Upper lobe of left lung (tissue), 6 donors: ENCODE measurements at regions not wholly inside any gene's neighbourhood (a gene's known extent, or its start where the extent isn't known, plus 50 kb on each side); places are given as distances from the start of the nearest gene placed in this dataset.
"Not testable (repeated sequence)": the region's sequence is repeated elsewhere in the genome, so short reads cannot be mapped to it uniquely, and the experiment has no call there.

Experiments
- ATAC-seq, 2 donors: fragments of 200-7000 bp; cut with Tn5 transposase; one replicate each; pipeline ENCODE4 v1.9.1; 2022; ENCODE audit warnings: mild to moderate bottlenecking in 2 of 2, moderate library complexity in 2 of 2; ENCODE audit not compliant: low FRiP score in 2 of 2
- DNase-seq, 2 donors: peaks; one replicate each; pipeline ENCODE4 v3.0.0-alpha.2; 2019 to 2020
- H3K27ac ChIP-seq, 4 donors: fragments of 200-600 bp; sonication (generic); one replicate each; pipeline ENCODE4 v1.5.1; 2016 to 2019
- H3K27me3 ChIP-seq, 4 donors: fragments of 200-600 bp; sonication (generic); one replicate each; pipeline ENCODE4 v1.5.1; 2017 to 2019
- H3K36me3 ChIP-seq, 4 donors: fragments of 200-600 bp; sonication (generic); one replicate each; pipeline ENCODE4 v1.5.1; 2016 to 2019
- H3K4me1 ChIP-seq, 4 donors: fragments of 200-600 bp; sonication (generic); one replicate each; pipeline ENCODE4 v1.5.1; 2018 to 2019
- H3K4me3 ChIP-seq, 4 donors: fragments of 200-600 bp; sonication (generic); one replicate each; pipeline ENCODE4 v1.5.1; 2017 to 2019; ENCODE audit warnings: mild to moderate bottlenecking in 2 of 4, moderate library complexity in 1 of 4
- H3K9me3 ChIP-seq, 4 donors: fragments of 200-600 bp; sonication (generic); one replicate each; pipeline ENCODE4 v1.5.1; 2018 to 2019
- CTCF ChIP-seq, 6 experiments: fragments of 450-650 bp in 4 of 6; fragments of 200-600 bp in 2 of 6; sonication (generic) in 2 of 6; IDR thresholded peaks; one replicate each; pipeline ENCODE4 v1.5.1; 2016 to 2019; ENCODE audit warnings: antibody characterized with exemption in 6 of 6
- EP300 ChIP-seq, 4 donors: sonication (generic); formaldehyde crosslinking; IDR thresholded peaks; one replicate each; pipeline ENCODE4 v1.5.1; 2017; ENCODE audit warnings: antibody characterized with exemption in 4 of 4, control low read depth in 2 of 4
- POLR2A ChIP-seq, 4 donors: fragments of 450-650 bp; IDR thresholded peaks; one replicate each; pipeline ENCODE4 v1.5.1; 2016 to 2017; ENCODE audit warnings: antibody characterized with exemption in 4 of 4, mild to moderate bottlenecking in 2 of 4
- POLR2AphosphoS5 ChIP-seq, 2 donors: sonication (generic); formaldehyde crosslinking; IDR thresholded peaks; one replicate each; pipeline ENCODE4 v1.5.1; 2017; ENCODE audit warnings: antibody characterized with exemption in 2 of 2
- WGBS, 2 donors: methylation state at CpG; one replicate each; pipeline ENCODE4 v1.1.5; 2017 to 2018; 5-methylcytosine and 5-hydroxymethylcytosine counted together
- donor health status: DM: no; HTN: no; CAD: no; lungs with moderate emphysema.
- donor health status: DM: no; HTN: yes; CAD: no; lungs with severe emphysema.

- H3K4me3 ChIP-seq, H3K27ac ChIP-seq, H3K4me1 ChIP-seq, H3K27me3 ChIP-seq, H3K9me3 ChIP-seq, H3K36me3 ChIP-seq, DNase-seq, ATAC-seq: not testable (repeated sequence)
- WGBS, 2 donors, result 82 to 88% methylated on average over 4 of the region's 4 CpGs
Observed at GRCh38 chr17:6373599-6373998, 61.3 kb downstream of the AIPL1 start.

GRCh38 chr17:6366221-6366666 is 68.7 kb downstream of the AIPL1 start:
- ATAC-seq (no peak), DNase-seq (no peak)
- Histone ChIP-seq H3K36me3 (no peaks in the 10 kb centered on the region), H3K4me3 (no peak overlapping the region), H3K27ac (no peak overlapping the region), H3K27me3 (no peaks in the 10 kb centered on the region), H3K9me3 (no peaks in the 10 kb centered on the region), H3K4me1 (peaks cover 0 to under 1% (median 0%) of the 10 kb centered on the region in 4 donors)
- TF ChIP-seq CTCF (IDR thresholded peaks at IDR 0.05) (no peak), POLR2AphosphoS5 (IDR thresholded peaks at IDR 0.05) (no peak), POLR2A (IDR thresholded peaks at IDR 0.05) (no peak), EP300 (IDR thresholded peaks at IDR 0.05) (no peak)
- 60 to 91% methylated on average over 2 of the region's 2 CpGs for WGBS, 2 donors

DNA sequence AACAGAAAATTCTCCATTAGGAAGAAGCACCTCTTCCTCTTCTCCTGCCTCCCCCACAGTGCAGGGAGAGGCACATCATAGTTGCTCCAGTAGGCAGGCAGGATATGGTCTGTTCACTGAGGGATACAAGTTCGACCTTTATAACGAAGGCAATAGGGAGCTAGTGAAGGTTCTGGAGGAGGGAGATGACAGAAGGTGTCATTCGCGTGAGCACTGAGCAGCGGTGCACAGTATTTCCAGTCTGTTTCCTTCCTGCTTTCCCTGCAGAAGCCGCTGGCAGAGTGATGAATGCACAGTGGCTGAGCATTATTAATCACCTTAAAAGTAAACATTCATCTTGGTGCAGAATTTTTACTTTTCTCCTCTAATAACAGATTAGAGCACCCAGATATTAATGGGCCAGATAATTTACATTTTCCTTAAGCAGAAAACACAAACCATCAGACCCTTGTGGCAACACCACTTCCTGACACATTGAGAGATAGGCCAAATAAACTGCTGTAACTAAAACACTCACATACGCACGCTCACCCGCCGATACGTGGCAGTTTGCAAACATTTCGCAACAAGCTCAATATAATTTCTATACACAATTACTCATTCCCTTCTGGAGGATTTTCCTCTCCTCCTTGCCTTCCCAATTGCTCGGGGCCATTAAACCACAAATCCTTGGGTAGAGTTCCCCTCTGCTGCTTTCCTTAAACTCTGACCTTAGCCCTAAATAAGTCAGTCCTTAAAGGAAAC is 69.5 kb downstream of the AIPL1 start:
- no peak for DNase-seq
- no peak overlapping the region for H3K4me3 ChIP-seq
- no peak for ATAC-seq
- H3K9me3 ChIP-seq, result no peaks in the 10 kb centered on the region
- peaks cover 0 to 3% (median 0%) of the 10 kb centered on the region in 4 donors for H3K4me1 ChIP-seq
- no peak overlapping the region for H3K27ac ChIP-seq
- WGBS, 2 donors, result 20 to 26% methylated on average over 13 of the region's 13 CpGs
- no peak for TF ChIP-seq CTCF (IDR thresholded peaks at IDR 0.05)
- TF ChIP-seq POLR2A (IDR thresholded peaks at IDR 0.05), result no peak
- no peak for TF ChIP-seq EP300 (IDR thresholded peaks at IDR 0.05)
- TF ChIP-seq POLR2AphosphoS5 (IDR thresholded peaks at IDR 0.05), result no peak
- no peaks in the 10 kb centered on the region for H3K36me3 ChIP-seq
- no peaks in the 10 kb centered on the region for H3K27me3 ChIP-seq

DNA sequence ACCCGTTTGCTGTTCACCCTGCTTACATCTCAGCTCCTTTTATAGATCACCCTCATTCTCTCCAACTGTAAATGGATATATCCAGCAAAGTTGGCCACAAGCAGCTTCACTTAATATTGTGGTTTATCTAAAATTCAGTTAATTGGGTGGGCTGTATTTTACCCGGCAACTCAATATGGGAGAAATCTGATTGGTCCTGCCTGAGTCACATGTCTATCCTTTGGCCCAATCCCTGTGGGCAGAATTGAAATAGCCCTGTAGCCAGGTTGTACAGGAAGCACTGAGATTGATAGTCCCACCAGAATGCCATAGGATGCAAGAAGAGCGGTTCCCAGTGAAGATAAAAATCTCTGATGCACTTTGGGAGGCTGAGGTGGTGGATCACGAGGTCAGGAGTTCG is 73.2 kb downstream of the AIPL1 start:
- no peaks in the 10 kb centered on the region for H3K27me3 ChIP-seq
- no peak for DNase-seq
- no peak overlapping the region for H3K4me3 ChIP-seq
- H3K27ac ChIP-seq, result no peak overlapping the region
- peaks cover 0 to 3% (median 0%) of the 10 kb centered on the region in 4 donors for H3K4me1 ChIP-seq
- no peaks in the 10 kb centered on the region for H3K36me3 ChIP-seq
- TF ChIP-seq POLR2AphosphoS5 (IDR thresholded peaks at IDR 0.05) (no peak), CTCF (IDR thresholded peaks at IDR 0.05) (no peak), EP300 (IDR thresholded peaks at IDR 0.05) (no peak), POLR2A (IDR thresholded peaks at IDR 0.05) (no peak)
- H3K9me3 ChIP-seq, result no peaks in the 10 kb centered on the region
- WGBS, 2 donors, result 77 to 79% methylated on average over 5 of the region's 5 CpGs
- ATAC-seq, result no peak

GRCh38 chr17:6358131-6358530 is 76.8 kb downstream of the AIPL1 start:
- Histone ChIP-seq H3K4me3 (no peak overlapping the region), H3K27me3 (no peaks in the 10 kb centered on the region), H3K4me1 (peaks cover 0 to 3% (median 0%) of the 10 kb centered on the region in 4 donors), H3K27ac (no peak overlapping the region), H3K9me3 (no peaks in the 10 kb centered on the region), H3K36me3 (no peaks in the 10 kb centered on the region)
- TF ChIP-seq POLR2AphosphoS5 (IDR thresholded peaks at IDR 0.05), result no peak
- no peak for TF ChIP-seq CTCF (IDR thresholded peaks at IDR 0.05)
- TF ChIP-seq POLR2A (IDR thresholded peaks at IDR 0.05), result no peak
- TF ChIP-seq EP300 (IDR thresholded peaks at IDR 0.05), result no peak
- no peak for DNase-seq
- no peak for ATAC-seq
- 81% methylated on average over 2 to 3 of the region's 3 CpGs for WGBS, 2 donors
